H9 (cell line): ENCODE measurements at regions not wholly inside any gene's neighbourhood (a gene's known extent, or its start where the extent isn't known, plus 50 kb on each side); places are given as distances from the start of the nearest gene placed in this dataset.

Experiments used
- DNase-seq: peaks from one replicate; pipeline ENCODE4 v3.0.0-alpha.2; 2017
- H2AFZ ChIP-seq: one replicate; pipeline ENCODE4 v1.6.1; 2013; ENCODE audit warnings: mild to moderate bottlenecking, low read length, control low read depth, moderate library complexity
- H2AK5ac ChIP-seq: 2 replicates; pipeline ENCODE4 v1.6.1; 2013; ENCODE audit warnings: low read length, control low read depth, mixed read lengths; ENCODE audit not compliant: insufficient read length
- H2BK120ac ChIP-seq: one replicate; pipeline ENCODE4 v1.6.1; 2013; ENCODE audit warnings: low read depth, mild to moderate bottlenecking, low read length, control low read depth, inconsistent platforms; ENCODE audit not compliant: poor library complexity, severe bottlenecking
- H2BK12ac ChIP-seq: 2 replicates; pipeline ENCODE4 v1.6.1; 2013; ENCODE audit warnings: low read length, control low read depth, mixed read lengths, low read depth; ENCODE audit not compliant: insufficient read length
- H2BK15ac ChIP-seq: 2 replicates; pipeline ENCODE4 v1.6.1; 2013; ENCODE audit warnings: low read depth, low read length, control low read depth
- H2BK20ac ChIP-seq: one replicate; pipeline ENCODE4 v1.6.1; 2013; ENCODE audit warnings: low read depth, mild to moderate bottlenecking, low read length, control low read depth, inconsistent platforms; ENCODE audit not compliant: poor library complexity, severe bottlenecking
- H2BK5ac ChIP-seq: 2 replicates; pipeline ENCODE4 v1.6.1; 2013; ENCODE audit warnings: low read length, control low read depth, mixed read lengths; ENCODE audit not compliant: insufficient read length
- H3K14ac ChIP-seq: 2 replicates; pipeline ENCODE4 v1.6.1; 2013; ENCODE audit warnings: low read length, control low read depth; ENCODE audit not compliant: insufficient read depth
- H3K18ac ChIP-seq: 2 replicates; pipeline ENCODE4 v1.6.1; 2013; ENCODE audit warnings: low read depth, mild to moderate bottlenecking, mixed read lengths, low read length, control low read depth; ENCODE audit not compliant: insufficient read length
- H3K23ac ChIP-seq: 2 replicates; pipeline ENCODE4 v1.6.1; 2013; ENCODE audit warnings: low read length, control low read depth, mixed read lengths, low read depth; ENCODE audit not compliant: insufficient read length
- H3K23me2 ChIP-seq: 2 replicates; pipeline ENCODE4 v1.6.1; 2013; ENCODE audit warnings: low read depth, mild to moderate bottlenecking, mixed read lengths, low read length, control low read depth; ENCODE audit not compliant: insufficient read length, poor library complexity, severe bottlenecking
- H3K27ac ChIP-seq: 2 replicates; pipeline ENCODE4 v1.5.1; 2013; ENCODE audit warnings: low read length, control low read depth, mixed read lengths, low read depth; ENCODE audit not compliant: insufficient read length
- H3K27me3 ChIP-seq: 2 replicates; pipeline ENCODE4 v1.6.1; 2013; ENCODE audit warnings: low read length, control low read depth, inconsistent platforms; ENCODE audit not compliant: insufficient read depth
- H3K4ac ChIP-seq: 2 replicates; pipeline ENCODE4 v1.6.1; 2013; ENCODE audit warnings: low read depth, mild to moderate bottlenecking, control low read depth, inconsistent platforms, low read length, moderate library complexity
- H3K4me1 ChIP-seq: 2 replicates; pipeline ENCODE4 v1.6.1; 2013; ENCODE audit warnings: low read length, control low read depth, inconsistent platforms; ENCODE audit not compliant: insufficient read depth
- H3K4me2 ChIP-seq: 2 replicates; pipeline ENCODE4 v1.6.1; 2013; ENCODE audit warnings: low read length, control low read depth, mixed read lengths; ENCODE audit not compliant: insufficient read length, insufficient read depth
- H3K56ac ChIP-seq: 2 replicates; pipeline ENCODE4 v1.6.1; 2013; ENCODE audit warnings: low read depth, mild to moderate bottlenecking, mixed read lengths, low read length, control low read depth; ENCODE audit not compliant: insufficient read length
- H3K79me1 ChIP-seq: 2 replicates; pipeline ENCODE4 v1.6.1; 2013; ENCODE audit warnings: low read depth, mild to moderate bottlenecking, moderate library complexity, low read length, control low read depth, inconsistent platforms; ENCODE audit not compliant: insufficient read depth, poor library complexity, severe bottlenecking
- H3K79me2 ChIP-seq: 2 replicates; pipeline ENCODE4 v1.6.1; 2013; ENCODE audit warnings: low read length, control low read depth, inconsistent platforms; ENCODE audit not compliant: insufficient read depth
- H3K9ac ChIP-seq: 2 replicates; pipeline ENCODE4 v1.6.1; 2013; ENCODE audit warnings: low read length, control low read depth, mixed read lengths; ENCODE audit not compliant: insufficient read length; ENCODE audit errors: extremely low read depth
- H3K9me3 ChIP-seq: one replicate; pipeline ENCODE4 v1.6.1; 2013; ENCODE audit warnings: low read depth, low read length, inconsistent platforms; ENCODE audit not compliant: control insufficient read depth
- H3T11ph ChIP-seq: one replicate; pipeline ENCODE4 v1.6.1; 2013; ENCODE audit warnings: mild to moderate bottlenecking, low read length, control low read depth, inconsistent platforms
- H4K20me1 ChIP-seq: one replicate; pipeline ENCODE4 v1.6.1; 2013; ENCODE audit not compliant: control insufficient read depth, insufficient read length, insufficient read depth
- H4K5ac ChIP-seq: 2 replicates; pipeline ENCODE4 v1.6.1; 2013; ENCODE audit warnings: low read depth, mild to moderate bottlenecking, mixed read lengths, low read length, control low read depth; ENCODE audit not compliant: insufficient read length
- H4K8ac ChIP-seq: replicated peaks from 2 replicates; pipeline ENCODE4 v1.6.1; 2013; ENCODE audit warnings: low read length, control low read depth, mixed read lengths, low read depth; ENCODE audit not compliant: insufficient read length
- H4K91ac ChIP-seq: 2 replicates; pipeline ENCODE4 v1.6.1; 2013; ENCODE audit warnings: low read depth, mild to moderate bottlenecking, moderate library complexity, mixed read lengths, low read length, control low read depth; ENCODE audit not compliant: insufficient read length
- H3K27ac Mint-ChIP-seq, 3 experiments: 2 replicates in 2 of 3; 3 replicates in 1 of 3; pipeline ENCODE4 v1.8.0; 2020 to 2021; ENCODE audit warnings: mixed read lengths in 3 of 3, mild to moderate bottlenecking in 1 of 3, moderate library complexity in 1 of 3
- H3K27me3 Mint-ChIP-seq: 2 replicates; pipeline ENCODE4 v1.8.0; 2021; ENCODE audit warnings: low read depth, mild to moderate bottlenecking, moderate library complexity, mixed read lengths
- H3K36me3 Mint-ChIP-seq, 3 experiments: 2 replicates in 2 of 3; 3 replicates in 1 of 3; pipeline ENCODE4 v1.8.0; 2020 to 2021; ENCODE audit warnings: low read depth in 3 of 3, mixed read lengths in 3 of 3; ENCODE audit not compliant: insufficient read depth in 1 of 3
- H3K4me1 Mint-ChIP-seq, 2 experiments: 2 replicates each; pipeline ENCODE4 v1.8.0; 2020; ENCODE audit warnings: mixed read lengths in 2 of 2
- H3K4me3 Mint-ChIP-seq, 2 experiments: 2 replicates in 1 of 2; 3 replicates in 1 of 2; pipeline ENCODE4 v1.8.0; 2020 to 2021; ENCODE audit warnings: mild to moderate bottlenecking in 2 of 2, mixed read lengths in 2 of 2, moderate library complexity in 1 of 2
- H3K9me3 Mint-ChIP-seq, 2 experiments: 2 replicates in 1 of 2; 3 replicates in 1 of 2; pipeline ENCODE4 v1.8.0; 2020; ENCODE audit warnings: mild to moderate bottlenecking in 2 of 2, mixed read lengths in 2 of 2, moderate library complexity in 1 of 2
- WGBS: extraction: QIAGEN DNeasy Blood & Tissue Kit; methylation state at CpG from one replicate; pipeline ENCODE4 v1.1.7; 2013; ENCODE audit warnings: missing lambda C conversion rate, low lambda C conversion rate, mixed read lengths; ENCODE audit not compliant: insufficient read length; ENCODE audit errors: extremely low coverage; 5-methylcytosine and 5-hydroxymethylcytosine counted together
- TF ChIP-seq, protein P1 (sequence below): fragments of 200-600 bp; sonication (generic); conservative IDR thresholded peaks from 3 replicates; pipeline ENCODE4 v1.8.0; 2021; ENCODE audit warnings: antibody characterized with exemption, mild to moderate bottlenecking

DNA sequence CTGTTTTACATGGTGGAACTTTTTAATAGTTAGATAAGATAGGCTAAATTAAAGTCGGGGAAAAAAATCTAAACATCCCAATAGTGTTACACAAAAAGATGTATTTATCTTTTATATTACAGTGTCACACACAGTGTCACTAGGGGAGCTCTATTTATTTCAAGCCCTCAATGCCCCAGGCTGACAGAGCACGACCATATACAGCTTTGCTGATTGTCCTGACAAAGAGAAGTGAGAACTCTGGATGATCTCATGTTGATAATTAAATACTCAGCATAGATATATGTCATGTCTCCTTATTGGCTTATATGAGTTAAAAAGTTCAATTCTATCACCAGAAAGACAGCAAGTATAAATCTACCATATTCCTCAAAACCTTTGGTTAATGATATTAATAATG lies 594.3 kb downstream of the LRFN5 start:
- Mint-ChIP-seq H3K27me3 (no peaks in the 10 kb centered on the region), H3K9me3 (peaks cover 0 to 8% of the 10 kb centered on the region in 2 experiments; a peak in 3 of 5 replicates), H3K4me3 (no peak overlapping the region), H3K4me1 (0 out of 4 replicates have a peak, but pooled peaks cover 2 to 3% of the 10 kb centered on the region in 2 experiments), H3K36me3 (peaks cover 0 to 2% (median 0%) of the 10 kb centered on the region in 3 experiments; a peak in 2 of 7 replicates), H3K27ac (no peak overlapping the region)
- H3T11ph ChIP-seq, result no peak overlapping the region
- H3K23ac ChIP-seq, result no peak overlapping the region
- no peak overlapping the region for H3K56ac ChIP-seq
- no peak overlapping the region for H2BK5ac ChIP-seq
- H2BK12ac ChIP-seq, result no peak overlapping the region
- H3K4me1 ChIP-seq, result no peaks in the 10 kb centered on the region
- no peaks in the 10 kb centered on the region for H3K27me3 ChIP-seq
- no peak overlapping the region for H3K14ac ChIP-seq
- no peaks in the 10 kb centered on the region for H3K79me1 ChIP-seq
- no peak overlapping the region for H3K27ac ChIP-seq
- no peak overlapping the region for H3K4ac ChIP-seq
- H3K18ac ChIP-seq, result no peak overlapping the region
- no peak overlapping the region for H3K9ac ChIP-seq
- H2BK120ac ChIP-seq, result no peak overlapping the region
- H2AK5ac ChIP-seq, result no peak overlapping the region
- H3K79me2 ChIP-seq, result no peaks in the 10 kb centered on the region
- no peaks in the 10 kb centered on the region for H4K20me1 ChIP-seq
- no peak overlapping the region for H2BK15ac ChIP-seq
- no peaks in the 10 kb centered on the region for H3K9me3 ChIP-seq
- no peak overlapping the region for H4K5ac ChIP-seq
- H4K8ac ChIP-seq, result no peak overlapping the region
- no peak overlapping the region for H2BK20ac ChIP-seq
- TF ChIP-seq, protein P1, sequence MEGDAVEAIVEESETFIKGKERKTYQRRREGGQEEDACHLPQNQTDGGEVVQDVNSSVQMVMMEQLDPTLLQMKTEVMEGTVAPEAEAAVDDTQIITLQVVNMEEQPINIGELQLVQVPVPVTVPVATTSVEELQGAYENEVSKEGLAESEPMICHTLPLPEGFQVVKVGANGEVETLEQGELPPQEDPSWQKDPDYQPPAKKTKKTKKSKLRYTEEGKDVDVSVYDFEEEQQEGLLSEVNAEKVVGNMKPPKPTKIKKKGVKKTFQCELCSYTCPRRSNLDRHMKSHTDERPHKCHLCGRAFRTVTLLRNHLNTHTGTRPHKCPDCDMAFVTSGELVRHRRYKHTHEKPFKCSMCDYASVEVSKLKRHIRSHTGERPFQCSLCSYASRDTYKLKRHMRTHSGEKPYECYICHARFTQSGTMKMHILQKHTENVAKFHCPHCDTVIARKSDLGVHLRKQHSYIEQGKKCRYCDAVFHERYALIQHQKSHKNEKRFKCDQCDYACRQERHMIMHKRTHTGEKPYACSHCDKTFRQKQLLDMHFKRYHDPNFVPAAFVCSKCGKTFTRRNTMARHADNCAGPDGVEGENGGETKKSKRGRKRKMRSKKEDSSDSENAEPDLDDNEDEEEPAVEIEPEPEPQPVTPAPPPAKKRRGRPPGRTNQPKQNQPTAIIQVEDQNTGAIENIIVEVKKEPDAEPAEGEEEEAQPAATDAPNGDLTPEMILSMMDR, result no peak
- no CpG with 5 or more reads among the region's 2 CpGs for WGBS
- H3K23me2 ChIP-seq, result no peaks in the 10 kb centered on the region
- no peak overlapping the region for H4K91ac ChIP-seq
- no peak for DNase-seq
- H3K4me2 ChIP-seq, result no peak overlapping the region
- H2AFZ ChIP-seq, result no peak overlapping the region
